ENCODE measurements at regions not wholly inside any gene's neighbourhood (a gene's known extent, or its start where the extent isn't known, plus 50 kb on each side); places are given as distances from the start of the nearest gene placed in this dataset.
A peak's percentile ranks its signal among the peaks of the same experiment; 100 is the strongest.
"Not testable (repeated sequence)": the region's sequence is repeated elsewhere in the genome, so short reads cannot be mapped to it uniquely, and the experiment has no call there.

GRCh38 chr5:173495225-173495904, 121.1 kb downstream of the BOD1 start:
- no peak for DNase-seq (ENCODE audit: low spot score)

- no peak for DNase-seq (ENCODE audit: low spot score)
Measured at GRCh38 chr5:173494446-173494845, 122.0 kb downstream of the BOD1 start.

GRCh38 chr5:173493846-173494245, 122.6 kb downstream of the BOD1 start:
- no peak for DNase-seq (ENCODE audit: low spot score)

- no peak for DNase-seq (ENCODE audit: low spot score)
Measured at GRCh38 chr5:173493040-173493439, 123.4 kb downstream of the BOD1 start.

GRCh38 chr5:173490681-173491080, 125.8 kb downstream of the BOD1 start:
- DNase-seq (ENCODE audit: low spot score), result no peak

GRCh38 chr5:173488144-173488543, 128.3 kb downstream of the BOD1 start:
- DNase-seq (ENCODE audit: low spot score), result no peak

- DNase-seq (ENCODE audit: low spot score), result no peak
Measured at GRCh38 chr5:173487300-173487699, 129.2 kb downstream of the BOD1 start.

- no peak for DNase-seq (ENCODE audit: low spot score)
Measured at GRCh38 chr5:173486355-173487225, 129.9 kb downstream of the BOD1 start.

- DNase-seq (ENCODE audit: low spot score), result no peak
Measured at GRCh38 chr5:173484569-173484968, 131.9 kb downstream of the BOD1 start.

- DNase-seq (ENCODE audit: low spot score), result not testable (repeated sequence)
Measured at GRCh38 chr5:173483599-173483998, 132.9 kb downstream of the BOD1 start.

GRCh38 chr5:173483160-173483559, 133.3 kb downstream of the BOD1 start:
- no peak for DNase-seq (ENCODE audit: low spot score)

GRCh38 chr5:173481821-173482220, 134.6 kb downstream of the BOD1 start:
- DNase-seq (ENCODE audit: low spot score), result no peak

GRCh38 chr5:173480896-173481295, 135.6 kb downstream of the BOD1 start:
- no peak for DNase-seq (ENCODE audit: low spot score)

- DNase-seq (ENCODE audit: low spot score), result no peak
Measured at GRCh38 chr5:173479711-173480110, 136.7 kb downstream of the BOD1 start.

GRCh38 chr5:173477345-173478040, 139.0 kb downstream of the BOD1 start:
- DNase-seq (ENCODE audit: low spot score), result no peak

- no peak for DNase-seq (ENCODE audit: low spot score)
Measured at GRCh38 chr5:173475780-173476179, 140.7 kb downstream of the BOD1 start.

- DNase-seq (ENCODE audit: low spot score), result no peak
Measured at GRCh38 chr5:173474881-173475287, 141.6 kb downstream of the BOD1 start.

GRCh38 chr5:173473288-173473687, 143.2 kb downstream of the BOD1 start:
- no peak for DNase-seq (ENCODE audit: low spot score)

GRCh38 chr5:173472784-173473278, 143.6 kb downstream of the BOD1 start:
- DNase-seq (ENCODE audit: low spot score), result no peak

GRCh38 chr5:173472164-173472563, 143.9 kb upstream of the STC2 start:
- DNase-seq (ENCODE audit: low spot score), result peak; percentile 62

GRCh38 chr5:173468821-173469251, 140.6 kb upstream of the STC2 start:
- no peak for DNase-seq (ENCODE audit: low spot score)

GRCh38 chr5:173466227-173466626, 138.0 kb upstream of the STC2 start:
- no peak for DNase-seq (ENCODE audit: low spot score)

- no peak for DNase-seq (ENCODE audit: low spot score)
Measured at GRCh38 chr5:173464813-173465212, 136.6 kb upstream of the STC2 start.

All from COLO829 (cell line).